ENCODE measurements at regions not wholly inside any gene's neighbourhood (a gene's known extent, or its start where the extent isn't known, plus 50 kb on each side); places are given as distances from the start of the nearest gene placed in this dataset.

- TF ChIP-seq CTCF (conservative IDR thresholded peaks at IDR 0.05; ENCODE audit: low read length) (no peak), EZH2phosphoT487 (IDR thresholded peaks at IDR 0.05; ENCODE audit: borderline replicate concordance) (no peak)
Measured at GRCh38 chr12:88432531-88433490, 147.5 kb downstream of the KITLG start.
